HG02852 (cell line): ENCODE measurements at regions not wholly inside any gene's neighbourhood (a gene's known extent, or its start where the extent isn't known, plus 50 kb on each side); places are given as distances from the start of the nearest gene placed in this dataset.
A peak's percentile ranks its signal among the peaks of the same experiment; 100 is the strongest.

ENCODE experiments used
- ATAC-seq: cut with Tn5 transposase; IDR thresholded peaks from one replicate; pipeline ENCODE4 v1.9.1; 2021; ENCODE audit warnings: mild to moderate bottlenecking, moderate library complexity; ENCODE audit not compliant: unreplicated experiment

GRCh38 chr3:18295171-18295920 lies 129.8 kb downstream of the SATB1 start:
- peak; percentile 98 for ATAC-seq

DNA sequence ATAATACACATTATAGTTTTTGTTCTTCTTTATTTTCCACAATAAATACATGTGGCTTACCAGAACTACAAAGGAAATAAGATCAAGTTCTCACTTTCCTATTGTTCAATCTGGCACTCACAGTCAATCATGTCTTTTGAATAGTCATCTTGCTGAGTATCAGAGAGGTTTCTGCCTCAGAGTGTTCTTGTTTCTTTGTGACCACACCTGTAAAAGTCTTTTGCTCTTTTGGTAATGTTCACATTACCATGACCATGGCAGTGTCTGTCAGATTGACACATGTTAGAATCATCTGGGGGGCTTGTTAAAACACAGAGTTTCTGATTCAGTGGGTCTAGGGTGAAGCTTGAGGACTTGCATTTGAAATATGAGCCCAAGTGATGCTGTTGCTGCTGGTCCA lies 135.0 kb downstream of the SATB1 start:
- no peak for ATAC-seq

- ATAC-seq: no peak
Observed at GRCh38 chr3:18288243-18288642, 136.9 kb downstream of the SATB1 start.

- no peak for ATAC-seq
Observed at GRCh38 chr3:18284716-18285115, 140.4 kb downstream of the SATB1 start.

- no peak for ATAC-seq
Observed at GRCh38 chr3:18283680-18284079, 141.5 kb downstream of the SATB1 start.

- ATAC-seq: no peak
Observed at GRCh38 chr3:18282507-18282906, 142.6 kb downstream of the SATB1 start.

- ATAC-seq: no peak
Observed at GRCh38 chr3:18279226-18279737, 145.9 kb downstream of the SATB1 start.

GRCh38 chr3:18264853-18265252 lies 160.3 kb downstream of the SATB1 start:
- ATAC-seq: no peak

DNA sequence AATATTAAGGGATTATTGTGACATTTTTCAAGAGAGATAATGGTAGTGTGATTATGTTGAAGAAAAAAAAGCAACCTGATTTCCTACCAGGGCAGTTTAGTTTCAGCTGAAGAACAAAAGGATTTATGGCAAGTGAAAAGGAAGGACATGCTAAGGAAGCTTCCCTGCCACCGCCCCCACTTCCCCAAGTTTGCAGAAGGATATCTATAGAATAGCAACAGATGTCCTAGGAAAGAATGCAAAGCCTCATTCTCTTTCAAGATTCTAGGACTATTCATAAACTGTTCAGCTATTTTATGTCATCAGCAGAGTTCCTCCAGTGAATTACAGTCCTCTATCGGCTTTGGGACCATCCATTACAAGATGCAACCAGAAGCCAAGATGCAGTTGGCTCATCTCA lies 160.8 kb downstream of the SATB1 start:
- no peak for ATAC-seq

DNA sequence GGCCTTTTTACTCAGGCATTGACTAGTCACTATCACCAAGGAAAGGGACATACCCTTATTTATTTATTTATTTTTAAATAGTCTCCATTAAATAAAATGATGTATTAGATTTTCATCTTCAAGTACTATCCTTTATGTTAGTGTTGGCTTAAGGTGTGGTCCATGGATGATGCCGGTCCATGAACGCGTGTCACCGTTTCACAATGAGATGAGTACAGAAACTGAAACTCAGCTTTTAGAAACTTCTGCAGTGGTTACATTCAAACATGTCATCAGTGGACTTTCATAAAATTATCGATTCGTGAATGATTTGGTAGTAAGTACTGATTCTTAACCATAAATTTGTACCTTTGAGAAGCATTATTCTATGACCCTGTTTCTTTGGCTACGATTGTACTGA lies 166.6 kb downstream of the SATB1 start:
- ATAC-seq: peak; percentile 85

- ATAC-seq: no peak
Observed at GRCh38 chr3:18252578-18252977, 172.6 kb downstream of the SATB1 start.

DNA sequence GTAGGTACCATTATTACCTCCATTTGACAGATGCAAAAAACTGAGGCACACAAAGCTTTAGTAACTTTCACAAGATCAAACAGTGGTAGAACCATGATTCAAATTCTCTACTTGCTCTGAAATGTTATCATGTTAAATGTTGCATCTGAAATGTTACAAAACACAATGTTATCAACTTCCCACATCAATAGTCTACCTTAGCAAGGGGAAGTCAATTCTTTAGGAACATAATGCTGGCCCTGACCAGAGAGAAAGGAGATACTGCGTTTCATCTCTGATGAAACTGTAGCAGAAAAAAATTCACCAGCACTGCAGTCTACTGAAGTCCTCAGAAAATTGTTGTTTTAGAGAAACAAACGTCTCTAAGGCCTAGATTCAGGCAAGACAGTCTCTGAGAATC lies 174.1 kb downstream of the SATB1 start:
- no peak for ATAC-seq

DNA sequence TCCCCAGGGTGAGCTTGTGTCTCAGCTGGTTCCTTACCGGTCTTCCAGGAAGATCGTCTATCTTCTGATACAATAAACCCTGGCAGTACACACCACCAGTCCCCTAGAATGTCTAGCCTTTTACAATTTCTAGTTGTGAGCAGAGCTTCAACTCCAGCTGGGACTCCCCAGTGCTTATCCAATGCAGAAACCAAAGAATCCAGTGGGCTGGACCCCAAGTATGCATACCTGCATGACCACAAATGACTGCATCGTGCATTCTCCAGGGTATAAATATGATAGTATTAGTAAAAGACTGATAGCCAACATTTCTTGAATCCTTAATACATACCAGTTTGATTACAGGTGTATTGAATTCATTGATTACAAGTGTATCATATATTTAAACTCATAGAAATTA lies 176.0 kb downstream of the SATB1 start:
- ATAC-seq: no peak

DNA sequence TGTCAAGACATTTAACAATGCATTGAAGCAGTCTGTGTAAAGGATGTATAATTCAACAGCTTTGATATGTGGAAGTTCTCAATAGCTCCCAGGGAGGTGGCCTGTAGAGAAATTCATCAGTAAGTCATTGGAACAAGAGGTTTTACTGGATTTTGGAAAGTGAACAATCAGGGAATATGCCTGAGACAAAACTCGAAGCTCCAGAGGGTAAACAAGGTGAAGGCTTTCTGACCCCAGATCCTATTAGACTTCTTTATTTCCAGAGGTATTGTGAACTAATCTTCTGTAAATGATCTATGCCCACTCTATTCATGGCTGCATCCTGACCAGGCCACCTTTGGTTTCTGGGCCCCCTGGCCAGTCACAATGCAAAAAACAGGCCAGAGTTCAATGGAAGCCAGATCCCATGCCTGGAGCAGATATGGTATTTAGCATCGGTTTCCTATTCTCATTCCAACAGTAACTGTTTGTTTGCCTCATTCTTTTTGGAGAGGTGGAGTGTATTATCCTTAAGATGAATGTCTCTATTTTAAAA lies 177.3 kb downstream of the SATB1 start:
- ATAC-seq: no peak

- ATAC-seq: no peak
Observed at GRCh38 chr3:18247139-18247695, 177.9 kb downstream of the SATB1 start.

DNA sequence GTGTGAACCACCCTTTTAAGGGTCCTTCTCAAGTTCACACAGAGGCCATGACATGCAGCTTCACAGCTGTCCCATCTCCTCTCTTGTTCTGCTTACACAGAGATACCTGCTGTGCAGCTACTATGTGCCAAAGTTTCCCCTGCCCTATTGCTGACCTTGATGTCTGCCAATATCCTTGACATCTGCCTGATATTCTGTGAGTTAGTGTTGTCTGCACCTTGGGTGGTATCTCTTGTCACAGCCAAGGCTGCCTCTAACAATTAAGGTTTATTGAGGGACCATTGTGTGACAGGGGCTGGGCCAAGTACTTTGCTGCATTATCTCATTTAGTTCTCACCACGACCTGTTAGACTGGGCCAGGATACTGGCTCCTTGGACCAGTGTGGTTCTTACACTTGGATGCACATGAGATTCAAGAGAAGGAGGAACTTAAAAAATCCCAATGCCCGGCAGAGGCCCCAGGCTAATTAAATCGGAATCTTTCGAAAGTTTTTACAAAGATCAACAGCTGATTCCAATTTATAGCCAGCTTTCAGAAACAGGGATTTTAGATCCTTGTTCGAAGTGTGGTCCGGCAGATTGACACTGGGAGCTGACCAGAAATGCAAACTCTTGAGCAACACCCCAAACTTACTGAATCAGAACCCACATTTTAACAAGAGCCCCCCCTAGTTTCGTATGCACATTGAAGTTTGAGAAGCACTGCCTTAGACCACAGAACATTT lies 178.6 kb downstream of the SATB1 start:
- ATAC-seq: no peak

GRCh38 chr3:18245721-18246120 lies 179.4 kb downstream of the SATB1 start:
- ATAC-seq: peak; percentile 58

- ATAC-seq: no peak
Observed at GRCh38 chr3:18241837-18242236, 183.3 kb downstream of the SATB1 start.

GRCh38 chr3:18239674-18240073 lies 185.5 kb downstream of the SATB1 start:
- ATAC-seq: no peak

- no peak for ATAC-seq
Observed at GRCh38 chr3:18238746-18239331, 186.3 kb downstream of the SATB1 start.

- no peak for ATAC-seq
Observed at GRCh38 chr3:18238332-18238731, 186.8 kb downstream of the SATB1 start.
